Endothelial cell (in vitro differentiated cells): ENCODE measurements at regions not wholly inside any gene's neighbourhood (a gene's known extent, or its start where the extent isn't known, plus 50 kb on each side); places are given as distances from the start of the nearest gene placed in this dataset.

Experiments used
- DNase-seq: peaks from one replicate; pipeline ENCODE4 v3.0.0; 2021; ENCODE audit warnings: low spot score
- H3K27ac Mint-ChIP-seq: one replicate; pipeline ENCODE4 v1.8.0; 2021; ENCODE audit warnings: mixed read lengths, inconsistent platforms; ENCODE audit not compliant: unreplicated experiment
- H3K27me3 Mint-ChIP-seq: one replicate; pipeline ENCODE4 v1.8.0; 2021; ENCODE audit warnings: mild to moderate bottlenecking, moderate library complexity, mixed read lengths, inconsistent platforms; ENCODE audit not compliant: unreplicated experiment
- H3K36me3 Mint-ChIP-seq: one replicate; pipeline ENCODE4 v1.8.0; 2021; ENCODE audit warnings: mild to moderate bottlenecking, low read depth, mixed read lengths, inconsistent platforms; ENCODE audit not compliant: unreplicated experiment
- H3K4me1 Mint-ChIP-seq: one replicate; pipeline ENCODE4 v1.8.0; 2021; ENCODE audit warnings: mild to moderate bottlenecking, mixed read lengths, inconsistent platforms; ENCODE audit not compliant: unreplicated experiment
- H3K4me3 Mint-ChIP-seq: one replicate; pipeline ENCODE4 v1.8.0; 2021; ENCODE audit warnings: mild to moderate bottlenecking, mixed read lengths, inconsistent platforms; ENCODE audit not compliant: unreplicated experiment
- H3K9me3 Mint-ChIP-seq: one replicate; pipeline ENCODE4 v1.8.0; 2021; ENCODE audit warnings: mixed read lengths, inconsistent platforms; ENCODE audit not compliant: unreplicated experiment
- CTCF ChIP-seq: fragments of 200-600 bp; sonication (generic); IDR thresholded peaks from one replicate; pipeline ENCODE4 v1.5.0; 2021; ENCODE audit warnings: antibody characterized with exemption; ENCODE audit not compliant: unreplicated experiment

- H3K27ac Mint-ChIP-seq = peak overlapping the region; percentile 20
- peaks cover 2% of the 10 kb centered on the region for H3K27me3 Mint-ChIP-seq
- H3K4me1 Mint-ChIP-seq = peaks cover 25% of the 10 kb centered on the region
- DNase-seq = no peak
- no peak for TF ChIP-seq CTCF
- peaks cover 9% of the 10 kb centered on the region for H3K36me3 Mint-ChIP-seq
- H3K9me3 Mint-ChIP-seq = no peaks in the 10 kb centered on the region
- no peak overlapping the region for H3K4me3 Mint-ChIP-seq
Measured at GRCh38 chr11:33540427-33540826, 160.2 kb downstream of the C11orf91 start.

GRCh38 chr11:33539751-33540150, 160.9 kb downstream of the C11orf91 start:
- no peak overlapping the region for H3K4me3 Mint-ChIP-seq
- H3K9me3 Mint-ChIP-seq = no peaks in the 10 kb centered on the region
- TF ChIP-seq CTCF = no peak
- peaks cover 2% of the 10 kb centered on the region for H3K27me3 Mint-ChIP-seq
- H3K27ac Mint-ChIP-seq = peak overlapping the region; percentile 50
- DNase-seq = no peak
- peaks cover 9% of the 10 kb centered on the region for H3K36me3 Mint-ChIP-seq
- peaks cover 25% of the 10 kb centered on the region for H3K4me1 Mint-ChIP-seq

GRCh38 chr11:33538726-33539125, 161.9 kb downstream of the C11orf91 start:
- H3K27ac Mint-ChIP-seq = no peak overlapping the region
- peaks cover 7% of the 10 kb centered on the region for H3K36me3 Mint-ChIP-seq
- H3K27me3 Mint-ChIP-seq = peaks cover 2% of the 10 kb centered on the region
- TF ChIP-seq CTCF = no peak
- H3K4me1 Mint-ChIP-seq = peaks cover 25% of the 10 kb centered on the region
- H3K4me3 Mint-ChIP-seq = no peak overlapping the region
- no peak for DNase-seq
- no peaks in the 10 kb centered on the region for H3K9me3 Mint-ChIP-seq

GRCh38 chr11:33536178-33536577, 164.4 kb downstream of the C11orf91 start:
- H3K9me3 Mint-ChIP-seq = no peaks in the 10 kb centered on the region
- H3K27ac Mint-ChIP-seq = no peak overlapping the region
- H3K4me1 Mint-ChIP-seq = peaks cover 15% of the 10 kb centered on the region
- no peak for DNase-seq
- TF ChIP-seq CTCF = no peak
- H3K4me3 Mint-ChIP-seq = no peak overlapping the region
- no peaks in the 10 kb centered on the region for H3K27me3 Mint-ChIP-seq
- H3K36me3 Mint-ChIP-seq = no peaks in the 10 kb centered on the region

GRCh38 chr11:33534575-33534974, 166.1 kb downstream of the C11orf91 start:
- TF ChIP-seq CTCF = no peak
- no peaks in the 10 kb centered on the region for H3K9me3 Mint-ChIP-seq
- no peaks in the 10 kb centered on the region for H3K27me3 Mint-ChIP-seq
- H3K4me1 Mint-ChIP-seq = peaks cover 6% of the 10 kb centered on the region
- no peak for DNase-seq
- H3K27ac Mint-ChIP-seq = no peak overlapping the region
- H3K36me3 Mint-ChIP-seq = no peaks in the 10 kb centered on the region
- H3K4me3 Mint-ChIP-seq = no peak overlapping the region
